ENCODE measurements at regions not wholly inside any gene's neighbourhood (a gene's known extent, or its start where the extent isn't known, plus 50 kb on each side); places are given as distances from the start of the nearest gene placed in this dataset.

DNA sequence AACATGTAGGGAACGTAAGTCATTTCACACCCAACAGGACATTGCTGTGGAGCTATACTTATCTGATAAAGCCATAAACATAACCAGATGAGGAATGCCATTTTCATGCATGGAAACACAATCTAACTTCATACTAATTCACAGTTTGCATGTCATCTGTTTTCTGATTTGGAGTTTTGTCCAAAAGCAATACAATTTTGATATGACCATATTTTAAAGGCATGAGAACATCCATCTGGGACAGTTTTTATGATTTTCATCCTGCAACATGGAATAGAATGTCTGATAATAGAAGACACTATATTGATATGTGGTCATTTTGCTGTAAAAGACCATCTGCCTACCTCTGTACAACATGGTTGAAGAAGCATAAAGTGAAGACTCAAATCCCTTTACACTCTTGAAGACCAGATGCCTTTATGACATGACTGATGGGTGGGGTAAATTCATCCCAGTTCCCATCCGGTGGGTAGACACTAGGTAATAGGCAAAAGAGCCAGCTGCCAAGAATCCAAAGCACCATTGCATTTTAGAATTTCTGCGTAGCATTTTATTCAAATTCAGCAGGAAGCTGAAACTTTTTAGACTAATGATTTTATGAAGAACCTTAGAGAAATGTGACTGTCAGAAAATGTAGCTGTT, 309.8 kb downstream of the LMO7 start:
- no peak for DNase-seq
- Histone ChIP-seq H3K4me1 (peaks cover 10% of the 10 kb centered on the region), H3K27me3 (ENCODE audit: low read depth) (no peaks in the 10 kb centered on the region), H3K36me3 (no peaks in the 10 kb centered on the region), H3K27ac (replicated peaks) (no peak overlapping the region), H3K9me3 (replicated peaks) (no peaks in the 10 kb centered on the region), H3K4me3 (no peak overlapping the region)
- TF ChIP-seq CTCF (IDR thresholded peaks at IDR 0.05; ENCODE audit: borderline replicate concordance), result no peak
- intact Hi-C loops (cut with micrococcal nuclease), result no loop called here

DNA sequence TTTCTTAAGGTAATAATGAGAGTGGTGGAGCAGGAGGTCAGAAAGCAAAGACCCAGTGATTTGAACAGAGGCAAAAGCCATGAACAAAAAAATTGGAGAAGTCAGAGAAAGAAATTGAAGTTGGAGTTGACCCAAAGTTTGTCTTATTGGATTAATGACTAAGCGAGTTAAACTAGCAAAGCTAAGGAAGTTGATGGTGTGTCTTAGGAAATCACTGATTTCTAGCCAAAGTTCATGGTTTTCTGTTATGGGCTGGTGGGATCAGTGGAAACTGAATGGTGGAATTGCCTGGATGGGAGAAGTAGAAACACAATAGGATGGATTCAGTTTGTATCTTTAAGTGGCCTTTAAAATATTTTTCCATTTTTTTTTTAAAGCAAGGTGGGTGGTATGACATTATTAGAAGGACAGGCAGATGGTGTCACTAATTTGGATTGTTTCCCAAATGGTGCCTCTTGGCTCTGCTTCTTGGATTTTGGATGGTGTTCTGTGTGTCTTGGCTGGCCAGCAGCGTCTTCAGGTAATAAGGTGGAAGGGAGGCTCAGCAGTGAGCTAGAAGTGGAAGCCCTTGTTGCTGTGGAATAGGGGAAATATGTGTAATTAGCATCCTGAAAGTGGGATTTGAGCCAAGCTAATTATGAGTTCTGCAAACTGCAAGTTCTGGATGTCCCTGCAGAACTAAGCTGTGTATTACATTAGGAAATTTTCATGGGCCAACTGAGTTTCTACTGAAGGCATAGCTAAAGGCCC, 302.9 kb downstream of the LMO7 start:
- intact Hi-C loops (cut with micrococcal nuclease), result no loop called here

DNA sequence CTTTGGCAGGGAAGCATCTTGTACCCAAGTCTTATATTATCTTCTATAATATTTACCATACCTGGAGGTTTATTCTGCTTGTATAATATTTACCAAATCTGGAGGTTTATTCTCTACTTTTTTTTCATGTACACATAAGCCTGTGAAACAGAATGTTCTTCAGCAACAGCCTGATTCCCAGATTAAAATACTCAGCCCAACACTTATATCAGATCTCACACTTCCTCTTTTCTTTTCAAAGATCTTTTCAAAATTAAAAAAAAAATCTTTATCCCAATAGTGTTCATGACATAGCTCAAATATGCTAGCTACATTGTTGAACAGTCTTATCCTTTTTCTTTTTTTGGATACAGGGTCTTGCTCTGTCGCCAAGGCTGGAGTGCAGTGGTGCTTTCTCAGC, 300.7 kb downstream of the LMO7 start:
- intact Hi-C loops (cut with micrococcal nuclease), result no loop called here
- no peak overlapping the region for H3K4me3 ChIP-seq
- no peak overlapping the region for H3K27ac ChIP-seq (replicated peaks)
- no peaks in the 10 kb centered on the region for H3K27me3 ChIP-seq (ENCODE audit: low read depth)
- H3K36me3 ChIP-seq, result no peaks in the 10 kb centered on the region
- no peaks in the 10 kb centered on the region for H3K9me3 ChIP-seq (replicated peaks)
- TF ChIP-seq CTCF (IDR thresholded peaks at IDR 0.05; ENCODE audit: borderline replicate concordance), result no peak
- DNase-seq, result no peak
- no peaks in the 10 kb centered on the region for H3K4me1 ChIP-seq

More for the DNA sequence above, 302.9 kb downstream of the LMO7 start:
- no peak overlapping the region for H3K4me3 ChIP-seq
- H3K36me3 ChIP-seq, result no peaks in the 10 kb centered on the region
- H3K4me1 ChIP-seq, result no peaks in the 10 kb centered on the region
- H3K27ac ChIP-seq (replicated peaks), result no peak overlapping the region
- DNase-seq, result no peak
- H3K27me3 ChIP-seq (ENCODE audit: low read depth), result no peaks in the 10 kb centered on the region
- H3K9me3 ChIP-seq (replicated peaks), result no peaks in the 10 kb centered on the region
- no peak for TF ChIP-seq CTCF (IDR thresholded peaks at IDR 0.05; ENCODE audit: borderline replicate concordance)

- H3K4me3 ChIP-seq, result no peak overlapping the region
- DNase-seq, result no peak
- H3K27ac ChIP-seq (replicated peaks), result no peak overlapping the region
- H3K27me3 ChIP-seq (ENCODE audit: low read depth), result no peaks in the 10 kb centered on the region
- H3K36me3 ChIP-seq, result no peaks in the 10 kb centered on the region
- no peak for TF ChIP-seq CTCF (IDR thresholded peaks at IDR 0.05; ENCODE audit: borderline replicate concordance)
- intact Hi-C loops (cut with micrococcal nuclease), result no loop called here
- no peaks in the 10 kb centered on the region for H3K9me3 ChIP-seq (replicated peaks)
- no peaks in the 10 kb centered on the region for H3K4me1 ChIP-seq
These were observed 299.7 kb downstream of the LMO7 start for GRCh38 chr13:75935805-75936204.

DNA sequence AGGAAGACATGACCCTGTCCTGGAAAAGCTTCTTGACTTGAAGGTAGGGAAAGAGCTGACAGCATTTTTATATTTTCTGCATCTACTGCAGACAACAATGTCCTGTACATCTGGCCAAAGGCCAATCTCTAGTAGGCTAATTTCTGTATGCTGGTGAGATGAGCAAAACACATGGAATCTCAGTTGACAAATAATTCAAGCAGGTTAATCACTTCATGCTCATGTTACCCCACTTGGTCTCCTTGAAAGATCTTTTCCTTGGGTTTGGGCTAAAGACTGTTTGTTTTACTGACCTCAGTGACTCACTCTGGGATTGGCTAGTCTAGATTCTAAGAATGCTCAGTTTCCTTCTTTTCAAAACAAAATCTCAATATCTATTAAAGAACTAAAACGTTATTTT, 298.8 kb downstream of the LMO7 start:
- intact Hi-C loops (cut with micrococcal nuclease), result no loop called here
- no peak for TF ChIP-seq CTCF (IDR thresholded peaks at IDR 0.05; ENCODE audit: borderline replicate concordance)
- peaks cover 3% of the 10 kb centered on the region for H3K9me3 ChIP-seq (replicated peaks)

More for the DNA sequence above, 298.8 kb downstream of the LMO7 start:
- Histone ChIP-seq H3K36me3 (no peaks in the 10 kb centered on the region), H3K27me3 (ENCODE audit: low read depth) (no peaks in the 10 kb centered on the region), H3K4me1 (no peaks in the 10 kb centered on the region), H3K27ac (replicated peaks) (no peak overlapping the region), H3K4me3 (no peak overlapping the region)
- DNase-seq, result no peak

All from left ventricle myocardium inferior (tissue), 1 donor.